Cardiac muscle cell (in vitro differentiated cells and primary cell): ENCODE measurements at regions not wholly inside any gene's neighbourhood (a gene's known extent, or its start where the extent isn't known, plus 50 kb on each side); places are given as distances from the start of the nearest gene placed in this dataset.

Source experiments
- DNase-seq, 2 donors: peaks; one replicate each; pipeline versions ENCODE4 v3.0.0 to v3.0.0-alpha.2; 2010 to 2017; ENCODE audit warnings: low read depth in 1 of 2, low spot score in 1 of 2
- H3K27ac ChIP-seq: fragments of 200-600 bp; sonication (generic); 2 replicates; pipeline ENCODE4 v1.5.1; 2016
- H3K27me3 ChIP-seq: fragments of 200-600 bp; sonication (generic); 2 replicates; pipeline ENCODE4 v1.6.0; 2016; ENCODE audit warnings: control low read depth
- H3K36me3 ChIP-seq: fragments of 200-600 bp; sonication (generic); 2 replicates; pipeline ENCODE4 v1.5.1; 2016; ENCODE audit warnings: control low read depth
- H3K4me1 ChIP-seq: fragments of 200-600 bp; sonication (generic); 2 replicates; pipeline ENCODE4 v1.8.1; 2017; ENCODE audit warnings: low read depth, mild to moderate bottlenecking, mixed run types
- H3K4me3 ChIP-seq: fragments of 200-600 bp; sonication (generic); 2 replicates; pipeline ENCODE4 v1.5.1; 2016; ENCODE audit warnings: mild to moderate bottlenecking
- H3K9me3 ChIP-seq: fragments of 200-600 bp; sonication (generic); 2 replicates; pipeline ENCODE4 v1.5.1; 2017; ENCODE audit warnings: low read depth, mild to moderate bottlenecking, control low read depth
- CTCF ChIP-seq: IDR thresholded peaks from 2 replicates; pipeline ENCODE4 v1.5.1; 2012; ENCODE audit warnings: low read depth, mild to moderate bottlenecking, low read length

GRCh38 chr6:14706378-14706929, 539.4 kb upstream of the JARID2 start:
- no peak overlapping the region for H3K27ac ChIP-seq
- H3K4me1 ChIP-seq: no peaks in the 10 kb centered on the region
- no peak overlapping the region for H3K4me3 ChIP-seq
- no peaks in the 10 kb centered on the region for H3K27me3 ChIP-seq
- TF ChIP-seq CTCF: no peak
- H3K9me3 ChIP-seq: no peaks in the 10 kb centered on the region
- peak in 1 of 2 donors; percentile 97 for DNase-seq
- no peaks in the 10 kb centered on the region for H3K36me3 ChIP-seq

- no peak for DNase-seq
- no peaks in the 10 kb centered on the region for H3K36me3 ChIP-seq
- no peak overlapping the region for H3K27ac ChIP-seq
- no peaks in the 10 kb centered on the region for H3K4me1 ChIP-seq
- TF ChIP-seq CTCF: no peak
- no peak overlapping the region for H3K4me3 ChIP-seq
- no peaks in the 10 kb centered on the region for H3K27me3 ChIP-seq
- no peaks in the 10 kb centered on the region for H3K9me3 ChIP-seq
These were observed 538.6 kb upstream of the JARID2 start for GRCh38 chr6:14707276-14707675.

- TF ChIP-seq CTCF: no peak
- Histone ChIP-seq H3K36me3 (no peaks in the 10 kb centered on the region), H3K4me3 (no peak overlapping the region), H3K4me1 (no peaks in the 10 kb centered on the region), H3K27ac (no peak overlapping the region), H3K27me3 (no peaks in the 10 kb centered on the region), H3K9me3 (no peaks in the 10 kb centered on the region)
- no peak for DNase-seq
These were observed 537.9 kb upstream of the JARID2 start for GRCh38 chr6:14707971-14708465.

GRCh38 chr6:14709066-14709670, 536.7 kb upstream of the JARID2 start:
- H3K36me3 ChIP-seq: no peaks in the 10 kb centered on the region
- no peak for DNase-seq
- no peak overlapping the region for H3K4me3 ChIP-seq
- no peaks in the 10 kb centered on the region for H3K9me3 ChIP-seq
- no peaks in the 10 kb centered on the region for H3K27me3 ChIP-seq
- no peak overlapping the region for H3K27ac ChIP-seq
- no peak for TF ChIP-seq CTCF
- H3K4me1 ChIP-seq: no peaks in the 10 kb centered on the region

- no peaks in the 10 kb centered on the region for H3K36me3 ChIP-seq
- no peak overlapping the region for H3K27ac ChIP-seq
- no peak for TF ChIP-seq CTCF
- H3K4me3 ChIP-seq: no peak overlapping the region
- H3K27me3 ChIP-seq: no peaks in the 10 kb centered on the region
- no peak for DNase-seq
- no peaks in the 10 kb centered on the region for H3K4me1 ChIP-seq
- no peaks in the 10 kb centered on the region for H3K9me3 ChIP-seq
These were observed 536.0 kb upstream of the JARID2 start for GRCh38 chr6:14709900-14710299.
